ENCODE measurements at regions not wholly inside any gene's neighbourhood (a gene's known extent, or its start where the extent isn't known, plus 50 kb on each side); places are given as distances from the start of the nearest gene placed in this dataset.
"Not testable (repeated sequence)": the region's sequence is repeated elsewhere in the genome, so short reads cannot be mapped to it uniquely, and the experiment has no call there.

DNA sequence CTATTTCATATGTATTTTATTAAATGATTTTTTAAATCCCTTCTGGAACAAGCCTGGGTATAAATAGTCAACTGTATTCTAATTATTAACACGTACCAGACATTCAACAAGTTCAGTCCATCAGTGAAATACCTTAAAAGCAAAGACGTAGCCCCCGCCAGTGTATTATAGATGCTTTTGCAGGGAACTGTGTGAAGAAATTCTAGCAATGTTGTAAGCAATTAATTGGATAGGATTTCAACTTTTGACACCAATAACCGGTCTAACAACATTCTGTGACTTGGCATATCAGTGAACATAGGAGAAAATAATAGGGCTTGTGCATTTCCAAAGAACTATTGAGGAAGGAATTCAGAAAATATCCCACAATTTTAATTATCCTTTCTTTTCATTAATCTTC is 67.2 kb upstream of the TGFBR2 start:
- DNase-seq: no peak

GRCh38 chr3:30539772-30540171 is 66.6 kb upstream of the TGFBR2 start:
- DNase-seq: no peak

- DNase-seq: not testable (repeated sequence)
Observed at GRCh38 chr3:30541156-30541555, 65.2 kb upstream of the TGFBR2 start.

DNA sequence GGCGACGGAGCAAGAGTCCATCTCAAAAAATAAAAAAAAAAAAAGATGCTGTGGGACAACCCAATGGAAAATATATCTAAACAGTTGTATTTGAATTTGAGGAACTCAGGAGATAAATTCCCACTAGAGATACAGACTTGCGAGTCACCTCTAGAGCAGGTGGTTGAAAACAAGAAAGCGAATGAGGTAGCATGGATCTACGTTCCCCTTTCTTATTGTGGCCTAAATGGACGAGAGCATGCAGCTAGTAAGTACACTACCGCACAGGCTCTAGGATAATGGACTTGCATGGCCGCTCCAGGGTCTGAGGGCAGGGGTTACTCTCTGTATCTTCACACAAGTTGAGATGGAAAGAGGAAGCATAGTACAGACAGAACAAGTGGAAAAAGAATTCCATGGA is 63.5 kb upstream of the TGFBR2 start:
- DNase-seq: no peak

GRCh38 chr3:30544812-30545211 is 61.6 kb upstream of the TGFBR2 start:
- no peak for DNase-seq

- DNase-seq: no peak
Observed at GRCh38 chr3:30546934-30547333, 59.5 kb upstream of the TGFBR2 start.

DNA sequence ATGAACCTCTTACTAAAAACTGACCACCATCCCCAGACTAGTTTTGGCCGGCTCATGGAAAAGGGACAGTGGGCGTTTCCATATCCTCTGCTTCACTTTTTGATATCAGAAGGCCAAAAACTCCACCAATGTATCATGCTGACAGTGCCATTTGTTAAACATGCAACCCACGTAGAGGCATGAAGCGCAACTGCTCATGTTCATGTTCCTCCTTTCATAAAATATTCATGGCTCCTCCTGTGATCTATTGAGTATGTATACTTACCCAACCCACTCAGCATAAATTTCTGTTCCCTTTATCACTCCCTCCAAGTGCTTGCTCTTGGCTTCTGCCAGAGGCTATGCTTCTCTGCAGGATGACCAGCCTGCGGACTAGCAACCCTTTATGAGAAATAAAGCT is 58.7 kb upstream of the TGFBR2 start:
- DNase-seq: no peak

- no peak for DNase-seq
Observed at GRCh38 chr3:30548600-30548999, 57.8 kb upstream of the TGFBR2 start.

GRCh38 chr3:30549600-30549999 is 56.8 kb upstream of the TGFBR2 start:
- no peak for DNase-seq

DNA sequence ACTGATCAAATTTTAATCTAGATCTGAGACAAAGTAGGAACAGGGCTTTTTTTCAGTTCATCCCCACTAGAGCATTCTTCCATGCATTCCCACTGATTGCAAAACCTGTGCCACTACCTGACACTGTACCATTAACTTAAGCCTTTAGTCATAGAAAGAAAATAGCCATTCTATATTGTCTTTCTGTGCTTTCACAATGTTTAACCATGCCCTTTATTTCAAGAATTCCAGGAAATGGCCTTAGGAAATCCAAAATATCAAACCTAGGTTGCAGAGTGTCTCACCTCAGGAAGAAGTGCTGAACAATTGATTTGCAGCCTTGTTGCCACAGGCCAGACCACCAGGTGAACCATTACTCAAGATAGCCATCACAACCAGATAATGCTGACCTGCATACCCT is 56.2 kb upstream of the TGFBR2 start:
- DNase-seq: no peak

DNA sequence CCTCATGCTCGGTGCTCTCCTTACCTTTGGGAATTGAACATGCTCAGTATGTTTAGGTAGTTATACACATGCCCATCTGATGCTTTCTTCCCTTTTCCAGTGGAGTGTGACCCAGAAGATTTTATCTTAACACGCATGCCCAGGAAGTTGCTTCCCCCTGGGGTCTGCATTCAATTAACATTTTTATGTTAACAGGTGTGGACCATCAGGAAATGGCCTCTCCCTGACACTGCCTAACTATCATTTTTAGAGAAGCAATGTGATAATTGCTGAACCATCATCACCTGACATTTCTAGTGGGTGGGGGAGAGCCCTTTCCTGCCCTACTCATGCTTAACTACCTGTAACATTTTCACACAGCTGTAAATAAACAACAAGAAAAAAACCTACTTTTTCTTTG is 55.1 kb upstream of the TGFBR2 start:
- DNase-seq: no peak

- no peak for DNase-seq
Observed at GRCh38 chr3:30551927-30552326, 54.5 kb upstream of the TGFBR2 start.

GRCh38 chr3:30553641-30554316 is 52.6 kb upstream of the TGFBR2 start:
- no peak for DNase-seq

DNA sequence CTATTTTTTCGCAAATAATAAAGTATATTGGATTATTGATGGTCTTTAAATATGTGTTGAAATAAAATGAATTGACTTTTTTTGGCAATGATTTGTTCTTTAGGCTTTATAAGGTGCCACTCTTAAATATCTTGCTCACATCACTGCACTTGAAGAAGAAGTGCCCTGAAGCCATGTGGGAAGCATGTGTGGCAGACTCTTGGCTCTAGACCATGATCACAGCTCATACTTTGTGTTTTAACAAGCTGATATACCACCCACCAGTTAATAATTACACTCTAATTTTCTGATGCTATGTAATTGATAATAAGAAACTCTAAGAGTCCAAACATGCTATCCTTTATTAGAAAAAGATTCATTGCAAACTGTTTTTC is 52.1 kb upstream of the TGFBR2 start:
- no peak for DNase-seq

GRCh38 chr3:30555968-30556367 is 50.4 kb upstream of the TGFBR2 start:
- DNase-seq: no peak

Measured in central memory CD4-positive, alpha-beta T cell (primary cell).